Right atrium auricular region (tissue), 2 donors: ENCODE measurements at regions not wholly inside any gene's neighbourhood (a gene's known extent, or its start where the extent isn't known, plus 50 kb on each side); places are given as distances from the start of the nearest gene placed in this dataset.

Experiments
- DNase-seq: peaks from one replicate; pipeline ENCODE4 v3.0.0-alpha.2; 2019; ENCODE audit warnings: low spot score
- H3K27ac ChIP-seq, 2 donors: fragments of 200-600 bp; sonication (generic); 1 replicate in 1 of 2; 2 replicates in 1 of 2; pipeline ENCODE4 v1.5.1; 2016 to 2019
- H3K27me3 ChIP-seq, 2 donors: fragments of 200-600 bp; sonication (generic); one replicate each; pipeline versions ENCODE4 v1.5.1 to v1.6.0; 2017 to 2019
- H3K36me3 ChIP-seq: fragments of 200-600 bp; sonication (generic); one replicate; pipeline ENCODE4 v1.5.1; 2016
- H3K4me1 ChIP-seq, 2 donors: fragments of 200-600 bp; sonication (generic); one replicate each; pipeline versions ENCODE4 v1.5.1 to v1.6.0; 2017 to 2019
- H3K4me3 ChIP-seq, 2 donors: fragments of 200-600 bp; sonication (generic); 1 replicate in 1 of 2; 2 replicates in 1 of 2; pipeline ENCODE4 v1.5.1; 2017 to 2019; ENCODE audit warnings: mild to moderate bottlenecking in 1 of 2, moderate library complexity in 1 of 2
- H3K9me3 ChIP-seq, 2 donors: fragments of 200-600 bp; sonication (generic); one replicate each; pipeline ENCODE4 v1.5.1; 2019
- CTCF ChIP-seq, 2 donors: fragments of 200-600 bp; sonication (generic); IDR thresholded peaks; one replicate each; pipeline ENCODE4 v1.5.1; 2019; ENCODE audit warnings: antibody characterized with exemption in 2 of 2

GRCh38 chr2:192373754-192374153 is 179.0 kb upstream of the TMEFF2 start:
- no peak overlapping the region for H3K4me3 ChIP-seq
- TF ChIP-seq CTCF (IDR thresholded peaks at IDR 0.05): no peak

GRCh38 chr2:192373221-192373620 is 178.5 kb upstream of the TMEFF2 start:
- Histone ChIP-seq H3K27ac (no peak overlapping the region), H3K4me3 (no peak overlapping the region)
- no peak for TF ChIP-seq CTCF (IDR thresholded peaks at IDR 0.05)

More at GRCh38 chr2:192373754-192374153, 179.0 kb upstream of the TMEFF2 start:
- Histone ChIP-seq H3K27ac (no peak overlapping the region), H3K9me3 (no peaks in the 10 kb centered on the region), H3K36me3 (no peaks in the 10 kb centered on the region), H3K27me3 (no peaks in the 10 kb centered on the region), H3K4me1 (no peaks in the 10 kb centered on the region)
- DNase-seq: no peak

GRCh38 chr2:192369969-192370368 is 175.2 kb upstream of the TMEFF2 start:
- H3K4me3 ChIP-seq: no peak overlapping the region
- TF ChIP-seq CTCF (IDR thresholded peaks at IDR 0.05): no peak
- DNase-seq: no peak
- no peak overlapping the region for H3K27ac ChIP-seq
- H3K9me3 ChIP-seq: no peaks in the 10 kb centered on the region
- H3K4me1 ChIP-seq: no peaks in the 10 kb centered on the region
- no peaks in the 10 kb centered on the region for H3K27me3 ChIP-seq
- H3K36me3 ChIP-seq: no peaks in the 10 kb centered on the region

More at GRCh38 chr2:192373221-192373620, 178.5 kb upstream of the TMEFF2 start:
- Histone ChIP-seq H3K4me1 (no peaks in the 10 kb centered on the region), H3K9me3 (no peaks in the 10 kb centered on the region), H3K27me3 (no peaks in the 10 kb centered on the region), H3K36me3 (no peaks in the 10 kb centered on the region)
- no peak for DNase-seq

GRCh38 chr2:192357217-192357616 is 162.5 kb upstream of the TMEFF2 start:
- H3K9me3 ChIP-seq: no peaks in the 10 kb centered on the region
- DNase-seq: no peak
- H3K4me1 ChIP-seq: no peaks in the 10 kb centered on the region
- H3K36me3 ChIP-seq: no peaks in the 10 kb centered on the region
- no peak for TF ChIP-seq CTCF (IDR thresholded peaks at IDR 0.05)
- H3K27me3 ChIP-seq: no peaks in the 10 kb centered on the region
- H3K4me3 ChIP-seq: no peak overlapping the region
- no peak overlapping the region for H3K27ac ChIP-seq

- Histone ChIP-seq H3K27me3 (no peaks in the 10 kb centered on the region), H3K4me1 (no peaks in the 10 kb centered on the region), H3K9me3 (no peaks in the 10 kb centered on the region), H3K27ac (no peak overlapping the region), H3K4me3 (no peak overlapping the region), H3K36me3 (no peaks in the 10 kb centered on the region)
- DNase-seq: no peak
- TF ChIP-seq CTCF (IDR thresholded peaks at IDR 0.05): no peak
Measured at GRCh38 chr2:192354512-192355244, 159.9 kb upstream of the TMEFF2 start.

- Histone ChIP-seq H3K9me3 (no peaks in the 10 kb centered on the region), H3K27ac (no peak overlapping the region), H3K4me3 (no peak overlapping the region), H3K27me3 (no peaks in the 10 kb centered on the region), H3K4me1 (no peaks in the 10 kb centered on the region), H3K36me3 (no peaks in the 10 kb centered on the region)
- DNase-seq: no peak
- no peak for TF ChIP-seq CTCF (IDR thresholded peaks at IDR 0.05)
Measured at GRCh38 chr2:192347542-192347941, 152.8 kb upstream of the TMEFF2 start.
